ENCODE measurements at regions not wholly inside any gene's neighbourhood (a gene's known extent, or its start where the extent isn't known, plus 50 kb on each side); places are given as distances from the start of the nearest gene placed in this dataset.

DNA sequence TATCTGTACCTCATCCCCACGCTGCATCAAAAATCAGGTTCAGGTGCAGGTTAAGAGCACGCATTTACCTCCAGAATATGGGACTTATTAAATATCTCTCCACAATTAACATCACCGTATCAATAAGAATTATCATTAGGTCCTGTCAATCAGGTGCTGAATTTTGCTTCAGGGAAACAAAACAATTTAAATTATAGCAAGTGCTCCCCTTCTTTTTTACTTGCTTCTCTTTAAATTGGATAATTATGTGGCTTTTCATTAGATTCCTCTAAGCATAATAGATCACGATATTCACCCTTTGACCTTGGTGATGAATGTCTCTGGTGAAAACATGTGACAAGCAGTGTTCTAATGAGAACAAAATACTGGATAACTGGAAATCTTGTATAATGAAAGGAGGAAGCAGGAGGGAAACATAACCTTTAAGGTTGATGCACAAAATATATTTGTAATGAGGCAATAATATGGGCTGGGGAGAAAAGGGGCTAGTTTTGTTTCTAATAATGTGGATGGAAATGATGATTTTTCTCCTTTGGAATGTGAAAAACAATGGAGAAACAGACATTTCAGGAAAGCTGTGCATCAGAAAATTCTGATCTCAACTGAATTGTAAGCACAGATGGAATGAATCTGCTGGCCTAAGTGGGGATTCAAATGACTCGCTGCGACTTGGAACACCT, 166.9 kb downstream of the SNX10 start:
- DNase-seq (ENCODE audit: low spot score), result no peak

DNA sequence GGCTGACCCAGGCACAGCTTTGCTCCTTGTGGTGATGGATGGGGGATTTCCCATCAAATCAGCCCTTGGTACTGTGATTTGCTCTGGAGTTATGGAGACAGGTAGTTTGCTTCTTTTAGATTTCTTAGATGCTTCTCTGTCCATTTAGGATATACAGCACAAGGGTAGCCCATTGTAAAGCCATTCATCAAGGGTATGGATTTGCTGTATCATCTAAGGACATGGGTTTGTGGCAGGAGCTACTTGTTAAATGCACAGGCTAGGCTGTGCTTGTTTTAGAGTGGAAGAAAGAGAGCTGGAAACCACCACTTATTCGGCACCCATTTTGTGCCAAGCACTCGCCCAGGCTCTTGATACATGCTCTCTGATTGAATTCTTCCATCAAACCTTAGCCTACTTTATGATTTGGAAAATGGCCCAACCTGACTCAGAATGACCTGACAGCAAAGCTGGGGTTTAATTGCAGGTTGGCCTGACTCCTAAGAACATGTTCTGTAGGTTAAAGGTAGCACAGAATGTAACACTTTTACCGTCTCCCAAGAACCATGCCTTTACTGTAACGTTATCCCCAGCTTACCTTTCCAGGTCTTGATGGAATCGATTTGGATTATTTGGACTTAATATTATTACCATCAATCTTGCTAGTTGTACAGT, 168.0 kb downstream of the SNX10 start:
- no peak for DNase-seq (ENCODE audit: low spot score)

DNA sequence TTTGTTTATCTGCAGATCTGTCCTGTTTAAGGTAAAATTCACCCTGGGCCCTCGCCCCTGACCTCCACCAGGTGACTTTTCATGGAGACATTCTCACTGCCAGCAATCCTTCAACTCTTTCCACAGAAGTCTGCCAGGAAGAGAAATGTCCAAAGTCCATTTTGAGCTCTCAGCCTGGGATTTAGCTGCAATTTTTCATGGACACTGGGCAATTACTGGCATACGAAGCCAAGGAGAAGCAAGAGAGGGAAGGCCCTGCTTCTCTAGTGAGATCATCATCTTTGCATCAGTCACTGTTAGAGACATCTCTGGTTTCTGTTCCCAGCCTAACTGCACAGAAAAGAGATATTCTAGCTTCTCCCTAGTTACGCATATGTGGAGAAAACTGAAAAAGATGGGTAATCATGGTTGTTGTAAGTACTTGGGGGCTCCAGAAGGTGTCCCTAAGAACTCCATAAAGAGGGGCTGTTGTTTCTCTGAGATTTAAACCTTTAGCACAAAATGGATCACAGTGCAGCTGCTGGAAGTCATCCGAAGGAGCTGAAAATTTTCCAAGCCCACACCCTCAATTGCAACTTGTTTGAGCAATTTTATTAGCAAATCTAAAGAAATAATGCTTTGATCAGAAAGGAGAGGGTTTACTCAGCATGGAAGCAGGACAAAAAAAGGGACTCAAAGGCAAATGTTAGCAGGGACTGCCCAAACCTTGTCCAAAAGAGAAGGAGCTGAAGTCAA, 168.9 kb downstream of the SNX10 start:
- DNase-seq (ENCODE audit: low spot score), result no peak

DNA sequence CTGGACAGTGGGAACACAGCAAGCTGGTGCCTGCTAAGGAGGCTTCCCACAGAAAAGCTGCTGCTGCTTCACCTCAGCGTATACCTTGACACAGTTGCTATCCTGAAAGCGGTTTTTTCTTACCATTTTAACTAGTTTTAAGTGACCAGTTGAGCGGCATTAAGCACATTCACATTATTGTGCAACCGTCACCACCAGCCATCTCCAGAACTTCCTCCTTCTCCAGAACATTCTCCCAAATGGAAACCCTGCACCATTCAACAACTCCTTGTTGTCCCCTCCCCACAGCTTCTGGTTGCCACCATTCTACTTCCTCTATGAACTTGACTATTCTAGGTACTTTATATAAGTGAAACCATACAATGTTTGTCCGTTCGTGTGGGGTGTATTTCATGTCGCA, 169.9 kb downstream of the SNX10 start:
- DNase-seq (ENCODE audit: low spot score), result no peak

DNA sequence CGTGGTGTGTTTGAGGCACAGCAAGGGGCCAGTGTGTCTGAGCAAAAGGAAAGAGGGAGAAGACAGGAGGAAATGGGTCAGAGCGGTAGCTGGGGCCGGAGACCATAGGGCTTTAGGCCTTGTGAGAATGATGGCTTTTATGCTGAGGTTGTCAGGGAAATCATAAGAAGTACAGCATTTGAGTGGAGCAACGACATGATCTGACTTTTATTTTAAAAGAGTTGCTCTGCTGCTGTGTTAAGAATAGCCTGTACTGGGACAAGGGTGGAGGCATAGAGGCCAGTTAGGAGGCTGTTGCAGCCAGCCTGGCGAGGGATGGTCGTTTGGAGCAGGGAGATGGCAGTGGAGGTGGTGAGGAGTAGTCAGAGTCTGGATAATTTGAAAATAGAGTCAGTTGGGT, 174.3 kb downstream of the SNX10 start:
- no peak for DNase-seq (ENCODE audit: low spot score)

DNA sequence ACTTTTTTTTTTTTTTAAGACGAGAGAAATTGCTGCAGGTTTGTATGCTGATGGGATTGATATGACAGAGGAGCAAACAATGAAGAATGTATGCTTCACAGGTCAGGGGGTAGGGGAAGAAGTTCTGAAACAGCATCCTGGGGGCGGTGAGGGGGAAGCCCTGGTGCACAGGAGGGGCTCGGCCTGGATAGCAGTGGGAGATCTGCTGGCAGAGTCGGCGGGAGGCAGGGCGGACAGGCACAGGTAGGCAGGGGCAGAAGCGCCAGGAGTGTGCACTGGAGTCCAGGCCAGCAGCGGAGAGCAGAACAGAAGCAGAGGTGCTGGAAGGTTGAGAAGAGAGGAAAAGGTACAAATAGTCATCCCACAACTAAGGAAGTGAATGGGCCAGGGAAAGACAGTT, 175.4 kb downstream of the SNX10 start:
- DNase-seq (ENCODE audit: low spot score), result no peak

DNA sequence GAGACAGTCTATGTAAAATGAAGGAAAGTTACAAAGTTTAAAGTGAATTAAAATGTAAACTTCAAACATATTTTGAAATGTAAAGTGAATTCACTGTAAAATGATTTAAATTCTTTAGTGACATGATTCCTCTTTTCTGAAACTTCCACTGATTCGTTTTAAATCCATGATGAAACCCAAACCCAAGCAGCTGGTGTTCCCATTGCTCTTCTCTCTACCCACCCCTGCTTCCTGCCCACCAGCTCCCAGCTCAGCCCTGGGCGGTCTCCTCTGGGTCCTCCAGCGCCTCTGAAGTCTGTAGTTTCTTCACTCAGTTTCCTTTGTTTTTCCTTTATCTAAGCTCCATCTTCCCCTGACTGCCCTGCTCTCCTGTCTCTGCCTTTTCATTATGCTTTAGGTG, 175.9 kb downstream of the SNX10 start:
- DNase-seq (ENCODE audit: low spot score), result no peak

DNA sequence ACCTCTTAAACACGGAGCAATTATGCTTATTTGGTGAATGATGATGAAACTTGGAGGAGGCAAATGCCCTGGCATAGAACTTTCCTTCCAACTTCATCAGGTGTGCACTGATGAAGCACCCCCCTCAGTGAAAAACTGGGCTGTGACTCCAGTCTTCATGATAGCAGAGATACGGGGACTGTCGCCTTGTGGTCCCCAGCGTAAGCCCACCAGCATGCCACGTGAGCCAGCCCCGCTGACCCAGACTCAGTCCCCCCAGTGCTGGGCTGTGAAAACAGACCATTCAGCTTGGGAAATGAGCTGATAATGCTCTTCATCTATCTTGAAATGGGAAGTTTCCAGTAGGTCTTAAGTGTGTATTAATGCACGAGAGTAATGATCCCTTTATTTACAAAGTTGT, 177.0 kb downstream of the SNX10 start:
- no peak for DNase-seq (ENCODE audit: low spot score)

DNA sequence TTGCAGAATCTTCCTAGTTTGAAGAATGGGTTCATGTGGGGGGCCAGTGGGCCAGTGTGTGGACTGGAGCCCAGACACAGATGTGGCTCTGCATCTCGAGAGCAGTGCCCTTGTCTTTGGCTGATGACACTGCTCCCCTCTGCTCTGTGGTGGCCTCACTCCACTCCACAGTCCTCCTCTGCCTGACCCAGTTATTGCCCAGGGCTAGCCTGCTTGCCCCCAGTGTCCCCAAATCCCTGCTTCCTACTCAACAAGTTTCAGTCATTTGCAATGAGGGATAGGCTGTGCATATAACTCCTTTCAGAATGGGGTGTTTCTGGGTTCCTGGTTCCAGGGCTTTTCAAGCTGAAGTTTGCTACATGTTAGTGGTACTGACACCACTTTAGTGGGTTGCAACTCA, 177.5 kb downstream of the SNX10 start:
- no peak for DNase-seq (ENCODE audit: low spot score)

DNA sequence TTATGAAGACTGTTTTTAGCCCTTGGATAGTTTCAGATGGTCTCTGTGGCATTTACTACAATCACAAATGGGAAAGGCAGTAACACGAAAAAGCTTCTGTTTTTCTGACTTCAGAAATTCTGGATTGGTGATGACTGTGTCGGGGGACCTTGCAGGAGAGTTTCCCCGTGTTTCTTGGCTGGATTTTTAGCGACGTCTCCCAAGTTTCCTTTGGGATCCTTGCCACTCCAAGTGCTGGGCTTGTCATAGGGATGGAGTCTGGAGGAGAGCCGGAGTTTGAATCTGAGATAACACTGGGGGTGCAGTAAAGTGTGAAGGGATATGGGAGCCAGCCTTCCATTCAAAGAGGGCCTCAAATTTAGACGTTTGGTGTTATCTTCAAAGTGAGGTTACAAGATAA, 179.0 kb downstream of the SNX10 start:
- DNase-seq (ENCODE audit: low spot score), result no peak

DNA sequence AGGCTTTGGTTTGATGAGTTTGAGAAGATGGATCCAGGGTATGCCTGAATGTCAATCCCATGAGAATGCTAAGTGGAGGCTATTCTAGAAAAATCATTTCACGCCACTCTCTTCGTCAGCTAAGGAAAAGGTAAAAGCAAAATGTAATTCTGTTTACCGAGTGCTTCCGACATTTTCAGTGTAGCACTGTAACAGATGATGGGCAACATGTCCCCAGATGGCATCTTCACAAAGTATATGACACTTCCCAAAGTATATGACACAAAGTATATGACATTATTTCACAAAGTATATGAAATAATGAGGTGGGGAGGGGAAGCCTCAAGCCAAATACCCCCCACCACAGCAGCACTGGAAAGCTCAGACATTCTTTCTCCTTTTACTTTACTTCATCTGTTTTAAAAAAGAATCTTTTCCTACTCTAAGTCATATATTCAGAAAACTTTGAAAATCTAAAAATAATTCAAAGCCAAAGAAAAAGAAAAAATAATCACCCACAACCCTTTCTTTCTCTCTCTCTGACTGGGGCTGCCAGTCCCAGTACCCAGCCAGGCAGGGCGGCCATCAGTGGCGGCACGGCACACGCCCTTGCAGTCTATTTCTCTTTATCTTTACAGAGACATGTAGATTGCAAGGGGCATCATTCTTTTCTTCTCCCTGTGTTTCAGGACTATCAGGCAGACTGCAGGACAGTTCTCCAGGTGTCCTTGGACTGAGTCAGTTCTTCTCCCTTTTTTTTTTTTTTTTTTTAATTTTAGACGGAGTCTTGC, 179.8 kb downstream of the SNX10 start:
- DNase-seq (ENCODE audit: low spot score), result no peak

DNA sequence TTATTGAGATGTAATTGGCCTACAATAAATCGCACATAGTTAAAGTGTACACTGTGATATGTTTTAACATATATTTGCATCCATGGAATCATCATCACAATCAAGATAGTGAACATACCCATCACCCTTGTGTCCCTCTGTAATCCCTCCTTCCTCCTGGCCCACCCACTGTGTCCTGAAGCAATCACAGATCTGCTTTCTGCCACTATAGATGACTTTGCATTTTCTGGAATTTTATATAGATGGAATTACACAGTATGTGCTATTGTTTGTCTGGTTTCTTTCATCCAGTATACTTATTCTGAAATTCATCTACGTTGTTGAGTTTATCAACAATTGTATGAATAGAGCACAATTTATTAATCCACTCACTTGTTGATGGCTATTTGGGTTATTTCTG, 181.3 kb downstream of the SNX10 start:
- no peak for DNase-seq (ENCODE audit: low spot score)

DNA sequence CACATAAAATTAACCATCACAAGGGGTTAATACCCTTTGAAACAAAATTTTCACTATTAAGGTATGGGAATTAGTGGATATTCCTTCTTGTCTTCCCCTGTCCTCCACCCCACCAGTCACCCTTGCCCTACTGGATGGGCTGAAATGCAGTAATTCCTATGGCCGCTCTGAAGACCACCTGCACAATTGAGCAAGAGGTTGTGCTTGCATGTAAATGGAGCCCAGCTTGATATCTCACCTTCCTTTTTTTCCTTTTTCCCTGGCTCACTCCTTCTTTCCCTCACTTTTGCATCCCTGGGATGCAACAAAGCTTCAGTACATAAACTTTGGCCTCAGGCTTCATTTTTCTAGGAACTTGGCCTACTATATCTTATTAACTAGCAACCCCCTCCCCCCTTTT, 184.6 kb downstream of the SNX10 start:
- DNase-seq (ENCODE audit: low spot score), result no peak

DNA sequence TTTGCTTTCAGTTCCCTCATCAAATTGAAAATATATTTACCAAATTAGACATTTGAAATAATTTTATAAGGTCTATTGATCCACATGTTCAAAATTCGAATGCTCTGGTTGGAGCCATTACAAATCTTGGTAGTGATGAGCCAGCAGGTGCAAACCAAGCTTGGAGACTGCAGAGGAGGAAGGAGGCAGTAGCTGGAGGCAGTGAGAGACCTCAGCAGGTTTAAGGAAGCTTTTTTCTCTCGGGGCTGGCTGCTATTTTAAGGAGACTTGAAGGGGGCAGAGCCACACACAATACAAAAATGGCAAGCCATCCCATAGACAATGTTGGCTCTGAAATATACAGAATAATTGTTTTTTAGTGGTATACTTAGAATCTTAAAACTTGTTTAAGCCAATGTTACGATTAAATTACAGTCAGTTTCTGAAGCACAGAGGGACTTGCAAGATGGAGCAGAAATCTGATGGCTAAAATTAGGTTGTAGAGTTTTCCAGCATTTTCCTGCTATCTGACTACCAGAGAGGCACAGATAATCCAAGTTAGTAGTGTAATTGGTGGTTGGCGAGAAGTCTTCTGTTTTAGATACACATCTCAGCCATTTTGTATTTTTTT, 185.8 kb downstream of the SNX10 start:
- DNase-seq (ENCODE audit: low spot score), result no peak

DNA sequence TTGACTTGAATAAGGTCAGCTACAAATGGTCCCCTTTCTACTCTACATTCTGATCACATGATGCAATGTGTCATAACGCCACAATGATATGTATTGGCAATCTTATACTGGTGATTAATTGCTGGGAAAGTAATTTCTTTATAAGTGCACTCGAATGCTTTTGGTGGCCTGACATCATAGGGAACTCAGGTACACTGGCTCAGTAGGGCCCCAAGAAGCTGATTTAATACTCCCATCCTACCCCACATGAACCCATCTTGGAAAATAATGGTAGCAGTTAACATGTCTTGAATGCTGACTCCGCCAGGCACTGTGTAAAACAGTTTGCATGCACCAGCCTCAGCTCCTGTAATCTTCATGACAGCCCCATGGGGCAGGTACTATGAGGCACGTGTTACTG, 186.9 kb downstream of the SNX10 start:
- DNase-seq (ENCODE audit: low spot score), result no peak

DNA sequence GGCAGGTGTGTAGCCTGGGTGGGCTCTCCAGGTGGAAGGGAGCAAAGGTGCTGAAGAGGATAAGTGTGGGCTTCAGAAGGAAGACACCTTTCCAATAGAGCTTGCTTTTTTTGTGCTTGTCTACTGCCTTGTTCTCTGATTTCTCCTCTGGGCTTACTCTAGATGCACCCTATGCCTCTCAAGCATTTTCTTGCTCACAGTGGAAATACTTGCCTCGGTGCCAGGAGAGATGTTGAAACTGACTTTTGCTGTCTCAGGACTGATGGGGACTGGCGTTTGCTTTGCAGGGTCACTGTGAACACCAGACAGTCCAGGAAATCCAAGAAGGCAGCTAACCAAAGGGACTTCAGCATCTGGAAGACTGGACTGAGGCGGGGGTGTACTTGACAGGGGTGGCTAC, 187.9 kb downstream of the SNX10 start:
- DNase-seq (ENCODE audit: low spot score), result no peak

DNA sequence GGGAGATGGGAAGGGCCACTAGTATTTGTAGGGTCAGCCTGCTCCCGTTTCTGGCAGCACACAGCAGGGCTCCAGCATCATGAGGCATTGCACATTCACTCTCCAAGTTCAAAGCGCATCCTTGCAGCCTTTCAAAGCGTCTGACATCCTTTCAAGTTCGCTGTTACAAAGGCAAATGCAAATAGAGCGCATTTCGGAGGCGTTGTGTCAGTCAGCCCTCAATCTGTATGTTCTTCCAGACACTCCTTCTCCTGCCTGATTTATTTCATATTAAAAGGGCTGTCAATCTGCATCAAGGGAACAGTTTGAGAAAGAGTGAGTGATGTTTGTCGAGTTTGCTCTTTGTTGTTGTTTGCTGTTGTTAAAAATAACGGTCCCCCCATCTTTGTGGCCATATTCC, 188.5 kb downstream of the SNX10 start:
- DNase-seq (ENCODE audit: low spot score), result no peak

DNA sequence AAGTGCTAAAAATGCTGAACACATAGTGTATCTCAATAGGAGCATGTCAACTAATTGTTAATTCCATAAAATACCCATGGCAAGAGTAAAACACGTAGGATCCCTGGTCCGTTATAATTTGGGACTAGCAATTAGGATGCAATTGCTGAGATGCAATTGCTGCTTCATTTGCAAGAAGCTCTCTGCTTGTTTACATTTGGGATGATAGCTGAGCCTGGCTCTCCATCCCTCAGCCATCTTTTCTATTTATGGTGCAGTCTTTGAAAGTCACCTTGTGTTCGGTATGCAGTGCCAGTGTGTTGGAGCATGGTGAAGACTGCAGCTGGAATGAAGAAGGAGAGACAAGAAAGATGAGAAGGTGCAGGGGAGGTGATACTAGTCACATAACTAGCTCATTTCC, 191.3 kb downstream of the SNX10 start:
- no peak for DNase-seq (ENCODE audit: low spot score)

DNA sequence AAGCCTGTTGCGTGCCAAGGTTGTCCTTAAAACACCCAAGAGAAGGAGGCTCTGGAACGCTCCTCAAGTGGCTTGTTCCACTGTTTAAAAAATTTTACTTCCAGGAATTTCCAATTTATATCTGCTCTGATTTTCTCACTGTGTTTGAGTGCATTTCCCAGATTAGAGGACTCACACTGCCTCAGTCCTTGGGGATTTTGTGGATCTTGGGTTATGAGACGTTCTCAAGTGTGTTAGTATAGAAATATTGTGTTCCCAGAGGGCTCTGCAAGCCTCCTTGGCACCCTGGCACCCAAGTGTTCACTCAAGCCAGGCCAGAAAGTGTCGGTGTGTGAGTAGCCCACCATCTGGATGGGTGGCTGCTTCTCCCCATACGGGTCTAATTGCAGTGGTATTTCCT, 192.2 kb downstream of the SNX10 start:
- no peak for DNase-seq (ENCODE audit: low spot score)

DNA sequence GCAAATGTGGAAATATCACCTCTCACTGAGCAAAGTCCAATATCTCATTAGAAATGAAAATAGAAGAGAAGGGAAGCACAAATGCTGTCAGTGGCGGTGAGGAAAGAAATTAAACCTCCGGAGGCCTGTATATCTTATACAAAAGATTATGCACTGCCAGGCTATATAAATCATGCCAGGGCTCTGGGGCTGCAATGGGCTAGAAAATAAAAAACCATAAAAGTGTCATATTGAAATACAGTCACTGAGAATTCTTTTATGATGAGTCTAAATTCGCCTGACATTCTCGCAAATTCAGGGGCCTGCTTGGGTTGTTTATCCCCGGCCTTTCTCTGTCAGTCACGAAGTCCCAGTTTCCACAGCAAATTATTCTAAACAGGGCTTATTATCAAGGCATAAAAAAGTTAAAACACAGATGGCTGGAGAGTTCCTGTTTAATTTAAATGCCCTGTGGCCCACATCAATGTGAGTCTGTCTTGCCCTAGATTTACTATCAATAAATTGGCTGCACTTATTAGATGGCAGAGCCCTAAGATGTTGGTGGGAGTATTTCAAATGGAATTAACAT, 193.8 kb downstream of the SNX10 start:
- no peak for DNase-seq (ENCODE audit: low spot score)

DNA sequence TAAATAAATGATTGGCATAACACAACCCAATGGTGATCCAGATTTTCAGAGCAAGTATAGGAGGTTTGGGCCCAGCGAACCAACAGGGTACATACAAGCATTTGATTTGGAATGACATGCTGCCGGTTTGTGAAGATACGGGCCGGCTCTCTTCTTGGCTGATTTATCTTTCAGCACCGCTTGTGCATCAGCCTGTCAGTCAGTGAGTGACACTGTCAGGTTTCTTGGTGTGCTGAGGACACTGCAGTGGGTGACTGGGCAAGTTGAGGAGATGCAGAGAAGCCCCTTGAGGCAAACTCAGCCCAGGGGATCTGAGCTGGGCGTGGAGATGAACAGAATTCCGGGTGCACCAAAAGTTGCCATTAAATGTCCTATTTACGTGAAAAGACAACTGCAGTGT, 194.5 kb downstream of the SNX10 start:
- no peak for DNase-seq (ENCODE audit: low spot score)
